Amygdala (tissue), 56 donors: ENCODE measurements at regions not wholly inside any gene's neighbourhood (a gene's known extent, or its start where the extent isn't known, plus 50 kb on each side); places are given as distances from the start of the nearest gene placed in this dataset.
"Not testable (repeated sequence)": the region's sequence is repeated elsewhere in the genome, so short reads cannot be mapped to it uniquely, and the experiment has no call there.

Experiments used
- DNase-seq, 56 donors: peaks; one replicate each; lab custom pipeline; 2025; lab: John Stamatoyannopoulos, UW

GRCh38 chr5:160479220-160479619 is 57.6 kb downstream of the PTTG1 start:
- no peak for DNase-seq

GRCh38 chr5:160479926-160480325 is 58.3 kb downstream of the PTTG1 start:
- DNase-seq = peak in 20 of 56 donors; percentile 1 to 53 (median 14)

GRCh38 chr5:160480652-160481051 is 59.0 kb downstream of the PTTG1 start:
- no peak for DNase-seq

- no peak for DNase-seq
These were observed 63.0 kb downstream of the PTTG1 start for GRCh38 chr5:160484678-160485077.

- DNase-seq = no peak
These were observed 63.8 kb downstream of the PTTG1 start for GRCh38 chr5:160485364-160485969.

GRCh38 chr5:160486573-160486972 is 64.9 kb downstream of the PTTG1 start:
- no peak for DNase-seq

GRCh38 chr5:160488394-160489325 is 67.0 kb downstream of the PTTG1 start:
- DNase-seq = no peak

- DNase-seq = no peak
These were observed 69.8 kb downstream of the PTTG1 start for GRCh38 chr5:160491438-160491837.

GRCh38 chr5:160492565-160492964 is 70.9 kb downstream of the PTTG1 start:
- DNase-seq = no peak

GRCh38 chr5:160493806-160494338 is 72.2 kb downstream of the PTTG1 start:
- DNase-seq = peak in 1 of 56 donors; percentile 17

- DNase-seq = no peak
These were observed 72.8 kb downstream of the PTTG1 start for GRCh38 chr5:160494451-160494850.

- no peak for DNase-seq
These were observed 74.7 kb downstream of the PTTG1 start for GRCh38 chr5:160496334-160496733.

GRCh38 chr5:160496784-160497183 is 75.1 kb downstream of the PTTG1 start:
- DNase-seq = no peak

GRCh38 chr5:160497878-160498277 is 76.2 kb downstream of the PTTG1 start:
- no peak for DNase-seq

GRCh38 chr5:160498441-160499043 is 76.9 kb downstream of the PTTG1 start:
- not testable (repeated sequence) for DNase-seq

- DNase-seq = peak in 10 of 56 donors; percentile 5 to 39 (median 9)
These were observed 79.4 kb downstream of the PTTG1 start for GRCh38 chr5:160500786-160501779.

- no peak for DNase-seq
These were observed 83.3 kb downstream of the PTTG1 start for GRCh38 chr5:160504906-160505305.

GRCh38 chr5:160506006-160507004 is 84.7 kb downstream of the PTTG1 start:
- peak in 42 of 56 donors; percentile 11 to 72 (median 39) for DNase-seq
